ENCODE measurements at regions not wholly inside any gene's neighbourhood (a gene's known extent, or its start where the extent isn't known, plus 50 kb on each side); places are given as distances from the start of the nearest gene placed in this dataset.

- no peak for TF ChIP-seq CTCF (IDR thresholded peaks at IDR 0.05; ENCODE audit: low read length, missing control alignments)
- no peak overlapping the region for H3K4me3 ChIP-seq (replicated peaks; ENCODE audit: low read depth, low read length)
- DNase-seq (ENCODE audit: low read depth), result no peak
Measured at GRCh38 chr10:120978589-120979252, 127.6 kb downstream of the WDR11 start.

GRCh38 chr10:120979435-120980278 is 128.5 kb downstream of the WDR11 start:
- TF ChIP-seq CTCF (IDR thresholded peaks at IDR 0.05; ENCODE audit: low read length, missing control alignments), result no peak
- no peak overlapping the region for H3K4me3 ChIP-seq (replicated peaks; ENCODE audit: low read depth, low read length)

GRCh38 chr10:120980279-120981255 is 129.4 kb downstream of the WDR11 start:
- DNase-seq (ENCODE audit: low read depth), result no peak
- H3K4me3 ChIP-seq (replicated peaks; ENCODE audit: low read depth, low read length), result no peak overlapping the region
- TF ChIP-seq CTCF (IDR thresholded peaks at IDR 0.05; ENCODE audit: low read length, missing control alignments), result no peak

More at GRCh38 chr10:120979435-120980278, 128.5 kb downstream of the WDR11 start:
- DNase-seq (ENCODE audit: low read depth), result no peak

GRCh38 chr10:120981601-120982391 is 130.6 kb downstream of the WDR11 start:
- no peak overlapping the region for H3K4me3 ChIP-seq (replicated peaks; ENCODE audit: low read depth, low read length)
- no peak for TF ChIP-seq CTCF (IDR thresholded peaks at IDR 0.05; ENCODE audit: low read length, missing control alignments)
- no peak for DNase-seq (ENCODE audit: low read depth)

- H3K4me3 ChIP-seq (replicated peaks; ENCODE audit: low read depth, low read length), result no peak overlapping the region
- no peak for TF ChIP-seq CTCF (IDR thresholded peaks at IDR 0.05; ENCODE audit: low read length, missing control alignments)
- DNase-seq (ENCODE audit: low read depth), result no peak
Measured at GRCh38 chr10:120982507-120982906, 131.3 kb downstream of the WDR11 start.

GRCh38 chr10:120983721-120984120 is 132.6 kb downstream of the WDR11 start:
- no peak overlapping the region for H3K4me3 ChIP-seq (replicated peaks; ENCODE audit: low read depth, low read length)
- TF ChIP-seq CTCF (IDR thresholded peaks at IDR 0.05; ENCODE audit: low read length, missing control alignments), result no peak
- no peak for DNase-seq (ENCODE audit: low read depth)
